GM23338 (cell line): ENCODE measurements at regions not wholly inside any gene's neighbourhood (a gene's known extent, or its start where the extent isn't known, plus 50 kb on each side); places are given as distances from the start of the nearest gene placed in this dataset.

Experiments
- ATAC-seq: fragments of 200-7000 bp; cut with Tn5 transposase; 3 replicates; pipeline ENCODE4 v1.9.1; 2020
- DNase-seq: peaks from one replicate; pipeline ENCODE4 v3.0.0-alpha.2; 2015; ENCODE audit warnings: low spot score
- H2AFZ ChIP-seq: fragments of 200-600 bp; sonication (generic); 2 replicates; pipeline ENCODE4 v1.8.0; 2016; ENCODE audit warnings: antibody characterized with exemption, mild to moderate bottlenecking, moderate library complexity
- H3F3A ChIP-seq: fragments of 200-600 bp; sonication (generic); replicated peaks from 2 replicates; pipeline ENCODE4 v1.8.0; 2017; ENCODE audit warnings: antibody characterized with exemption, mixed run types, low read depth
- H3K27ac ChIP-seq: fragments of 200-600 bp; sonication (generic); 2 replicates; pipeline ENCODE4 v1.6.1; 2016; ENCODE audit warnings: low read depth
- H3K27me3 ChIP-seq: fragments of 200-600 bp; sonication (generic); 2 replicates; pipeline ENCODE4 v1.8.0; 2016; ENCODE audit warnings: mild to moderate bottlenecking, mixed run types, moderate library complexity; ENCODE audit not compliant: insufficient read depth
- H3K36me3 ChIP-seq: fragments of 200-600 bp; sonication (generic); 2 replicates; pipeline ENCODE4 v1.8.0; 2016; ENCODE audit warnings: mild to moderate bottlenecking; ENCODE audit not compliant: insufficient read depth
- H3K4me1 ChIP-seq: fragments of 200-600 bp; sonication (generic); 2 replicates; pipeline ENCODE4 v1.8.0; 2016; ENCODE audit warnings: mild to moderate bottlenecking, moderate library complexity; ENCODE audit not compliant: insufficient read depth
- H3K4me2 ChIP-seq: fragments of 200-600 bp; sonication (generic); 2 replicates; pipeline ENCODE4 v1.7.1; 2017; ENCODE audit warnings: mixed run types
- H3K4me3 ChIP-seq: fragments of 200-600 bp; sonication (generic); 2 replicates; pipeline ENCODE4 v1.6.1; 2016; ENCODE audit warnings: mixed run types
- H3K79me2 ChIP-seq: fragments of 200-600 bp; sonication (generic); replicated peaks from 2 replicates; pipeline ENCODE4 v1.8.0; 2017; ENCODE audit warnings: mild to moderate bottlenecking; ENCODE audit not compliant: insufficient read depth
- H3K9me2 ChIP-seq: fragments of 200-600 bp; sonication (generic); 2 replicates; pipeline ENCODE4 v1.8.0; 2017; ENCODE audit not compliant: insufficient read depth
- H4K20me1 ChIP-seq: fragments of 200-600 bp; sonication (generic); replicated peaks from 2 replicates; pipeline ENCODE4 v1.8.0; 2017; ENCODE audit warnings: mild to moderate bottlenecking; ENCODE audit not compliant: insufficient read depth
- H3K27ac Mint-ChIP-seq: 2 replicates; pipeline ENCODE4 v1.8.0; 2020; ENCODE audit warnings: inconsistent platforms, mild to moderate bottlenecking, moderate library complexity, mixed read lengths
- H3K27me3 Mint-ChIP-seq: 3 replicates; pipeline ENCODE4 v1.8.0; 2022; ENCODE audit warnings: low read depth, mild to moderate bottlenecking, moderate library complexity, mixed read lengths, inconsistent platforms; ENCODE audit not compliant: insufficient read depth, poor library complexity
- H3K36me3 Mint-ChIP-seq: 3 replicates; pipeline ENCODE4 v1.8.0; 2021; ENCODE audit warnings: low read depth, mild to moderate bottlenecking, inconsistent platforms, moderate library complexity, mixed read lengths
- H3K4me1 Mint-ChIP-seq: 3 replicates; pipeline ENCODE4 v1.8.0; 2020; ENCODE audit warnings: mild to moderate bottlenecking, inconsistent platforms, mixed read lengths
- H3K4me3 Mint-ChIP-seq: 3 replicates; pipeline ENCODE4 v1.8.0; 2021; ENCODE audit warnings: moderate library complexity, mild to moderate bottlenecking, inconsistent platforms, mixed read lengths
- H3K9me3 Mint-ChIP-seq: 3 replicates; pipeline ENCODE4 v1.8.0; 2020; ENCODE audit warnings: moderate library complexity, mild to moderate bottlenecking, inconsistent platforms, mixed read lengths
- CREB1 ChIP-seq: fragments of 250-450 bp; sonication (Bioruptor Pico); IDR thresholded peaks from 2 replicates; pipeline ENCODE4 v1.5.0; 2020; ENCODE audit warnings: low read depth, mild to moderate bottlenecking, moderate library complexity
- CTCF ChIP-seq, 2 experiments: fragments of 200-600 bp in 1 of 2; sonication (generic) in 1 of 2; conservative IDR thresholded peaks; 2 replicates each; pipeline versions ENCODE4 v1.5.1 to v1.6.1; 2016 to 2017; ENCODE audit warnings: antibody characterized with exemption in 2 of 2, low read depth in 2 of 2, mild to moderate bottlenecking in 2 of 2, moderate library complexity in 1 of 2
- ETS1 ChIP-seq: IDR thresholded peaks from 2 replicates; pipeline ENCODE4 v1.6.1; 2016; ENCODE audit warnings: antibody characterized with exemption
- EZH2 ChIP-seq: fragments of 200-600 bp; sonication (generic); IDR thresholded peaks from one replicate; pipeline ENCODE4 v1.8.0; 2017; ENCODE audit warnings: antibody characterized with exemption, mild to moderate bottlenecking, low read depth; ENCODE audit not compliant: unreplicated experiment
- EZH2phosphoT487 ChIP-seq: fragments of 200-600 bp; sonication (generic); IDR thresholded peaks from one replicate; pipeline ENCODE4 v1.8.1; 2018; ENCODE audit warnings: antibody characterized with exemption; ENCODE audit not compliant: unreplicated experiment
- JUNB ChIP-seq: IDR thresholded peaks from one replicate; pipeline ENCODE4 v1.6.1; 2016; ENCODE audit warnings: antibody characterized with exemption; ENCODE audit not compliant: unreplicated experiment
- NANOG ChIP-seq: IDR thresholded peaks from 2 replicates; pipeline ENCODE4 v1.6.1; 2016; ENCODE audit warnings: antibody characterized with exemption, borderline replicate concordance
- POLR2AphosphoS5 ChIP-seq: IDR thresholded peaks from 2 replicates; pipeline ENCODE4 v1.6.1; 2016; ENCODE audit warnings: antibody characterized with exemption, low read depth
- STAT1 ChIP-seq: IDR thresholded peaks from one replicate; pipeline ENCODE4 v1.6.1; 2016; ENCODE audit warnings: antibody characterized with exemption; ENCODE audit not compliant: unreplicated experiment
- ZNF114 ChIP-seq: fragments of 250-450 bp; sonication (Bioruptor Pico); IDR thresholded peaks from 2 replicates; pipeline ENCODE4 v1.5.0; 2020; ENCODE audit warnings: mild to moderate bottlenecking, moderate library complexity
- ZNF331 ChIP-seq: fragments of 250-450 bp; sonication (Bioruptor Pico); IDR thresholded peaks from 2 replicates; pipeline ENCODE4 v1.5.0; 2020; ENCODE audit warnings: low read depth, mild to moderate bottlenecking, moderate library complexity
- TF ChIP-seq, protein P1 (sequence below): IDR thresholded peaks from one replicate; pipeline ENCODE4 v1.6.1; 2018; ENCODE audit warnings: antibody characterized with exemption; ENCODE audit not compliant: unreplicated experiment
- TF ChIP-seq, protein P2 (sequence below): fragments of 250-450 bp; sonication (Bioruptor Pico); IDR thresholded peaks from 2 replicates; pipeline ENCODE4 v1.5.0; 2020; ENCODE audit warnings: mild to moderate bottlenecking, moderate library complexity

GRCh38 chr5:158082696-158083287, 223.8 kb upstream of the CLINT1 start:
- Histone ChIP-seq H3F3A (no peaks in the 10 kb centered on the region), H3K4me3 (no peak overlapping the region), H2AFZ (no peak overlapping the region), H3K79me2 (no peaks in the 10 kb centered on the region), H4K20me1 (no peaks in the 10 kb centered on the region), H3K4me2 (no peak overlapping the region), H3K27me3 (no peaks in the 10 kb centered on the region), H3K36me3 (no peaks in the 10 kb centered on the region), H3K27ac (no peak overlapping the region), H3K9me2 (peaks cover under 1% of the 10 kb centered on the region; the same call in 1 of the 2 replicates), H3K4me1 (no peaks in the 10 kb centered on the region)
- H3K4me1 Mint-ChIP-seq: peaks cover 11% of the 10 kb centered on the region
- no peak overlapping the region for H3K4me3 Mint-ChIP-seq
- no peaks in the 10 kb centered on the region for H3K27me3 Mint-ChIP-seq
- DNase-seq (no peak), ATAC-seq (no peak)
- H3K36me3 Mint-ChIP-seq: no peaks in the 10 kb centered on the region
- no peak for TF ChIP-seq CREB1
- no peak for TF ChIP-seq JUNB
- no peak for TF ChIP-seq ETS1
- TF ChIP-seq, protein P1, sequence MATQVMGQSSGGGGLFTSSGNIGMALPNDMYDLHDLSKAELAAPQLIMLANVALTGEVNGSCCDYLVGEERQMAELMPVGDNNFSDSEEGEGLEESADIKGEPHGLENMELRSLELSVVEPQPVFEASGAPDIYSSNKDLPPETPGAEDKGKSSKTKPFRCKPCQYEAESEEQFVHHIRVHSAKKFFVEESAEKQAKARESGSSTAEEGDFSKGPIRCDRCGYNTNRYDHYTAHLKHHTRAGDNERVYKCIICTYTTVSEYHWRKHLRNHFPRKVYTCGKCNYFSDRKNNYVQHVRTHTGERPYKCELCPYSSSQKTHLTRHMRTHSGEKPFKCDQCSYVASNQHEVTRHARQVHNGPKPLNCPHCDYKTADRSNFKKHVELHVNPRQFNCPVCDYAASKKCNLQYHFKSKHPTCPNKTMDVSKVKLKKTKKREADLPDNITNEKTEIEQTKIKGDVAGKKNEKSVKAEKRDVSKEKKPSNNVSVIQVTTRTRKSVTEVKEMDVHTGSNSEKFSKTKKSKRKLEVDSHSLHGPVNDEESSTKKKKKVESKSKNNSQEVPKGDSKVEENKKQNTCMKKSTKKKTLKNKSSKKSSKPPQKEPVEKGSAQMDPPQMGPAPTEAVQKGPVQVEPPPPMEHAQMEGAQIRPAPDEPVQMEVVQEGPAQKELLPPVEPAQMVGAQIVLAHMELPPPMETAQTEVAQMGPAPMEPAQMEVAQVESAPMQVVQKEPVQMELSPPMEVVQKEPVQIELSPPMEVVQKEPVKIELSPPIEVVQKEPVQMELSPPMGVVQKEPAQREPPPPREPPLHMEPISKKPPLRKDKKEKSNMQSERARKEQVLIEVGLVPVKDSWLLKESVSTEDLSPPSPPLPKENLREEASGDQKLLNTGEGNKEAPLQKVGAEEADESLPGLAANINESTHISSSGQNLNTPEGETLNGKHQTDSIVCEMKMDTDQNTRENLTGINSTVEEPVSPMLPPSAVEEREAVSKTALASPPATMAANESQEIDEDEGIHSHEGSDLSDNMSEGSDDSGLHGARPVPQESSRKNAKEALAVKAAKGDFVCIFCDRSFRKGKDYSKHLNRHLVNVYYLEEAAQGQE: no peak
- TF ChIP-seq ZNF114 (CRISPR knock-in tag): no peak
- no peak for TF ChIP-seq EZH2phosphoT487
- no peak for TF ChIP-seq NANOG
- no peak for TF ChIP-seq EZH2
- TF ChIP-seq, protein P2, sequence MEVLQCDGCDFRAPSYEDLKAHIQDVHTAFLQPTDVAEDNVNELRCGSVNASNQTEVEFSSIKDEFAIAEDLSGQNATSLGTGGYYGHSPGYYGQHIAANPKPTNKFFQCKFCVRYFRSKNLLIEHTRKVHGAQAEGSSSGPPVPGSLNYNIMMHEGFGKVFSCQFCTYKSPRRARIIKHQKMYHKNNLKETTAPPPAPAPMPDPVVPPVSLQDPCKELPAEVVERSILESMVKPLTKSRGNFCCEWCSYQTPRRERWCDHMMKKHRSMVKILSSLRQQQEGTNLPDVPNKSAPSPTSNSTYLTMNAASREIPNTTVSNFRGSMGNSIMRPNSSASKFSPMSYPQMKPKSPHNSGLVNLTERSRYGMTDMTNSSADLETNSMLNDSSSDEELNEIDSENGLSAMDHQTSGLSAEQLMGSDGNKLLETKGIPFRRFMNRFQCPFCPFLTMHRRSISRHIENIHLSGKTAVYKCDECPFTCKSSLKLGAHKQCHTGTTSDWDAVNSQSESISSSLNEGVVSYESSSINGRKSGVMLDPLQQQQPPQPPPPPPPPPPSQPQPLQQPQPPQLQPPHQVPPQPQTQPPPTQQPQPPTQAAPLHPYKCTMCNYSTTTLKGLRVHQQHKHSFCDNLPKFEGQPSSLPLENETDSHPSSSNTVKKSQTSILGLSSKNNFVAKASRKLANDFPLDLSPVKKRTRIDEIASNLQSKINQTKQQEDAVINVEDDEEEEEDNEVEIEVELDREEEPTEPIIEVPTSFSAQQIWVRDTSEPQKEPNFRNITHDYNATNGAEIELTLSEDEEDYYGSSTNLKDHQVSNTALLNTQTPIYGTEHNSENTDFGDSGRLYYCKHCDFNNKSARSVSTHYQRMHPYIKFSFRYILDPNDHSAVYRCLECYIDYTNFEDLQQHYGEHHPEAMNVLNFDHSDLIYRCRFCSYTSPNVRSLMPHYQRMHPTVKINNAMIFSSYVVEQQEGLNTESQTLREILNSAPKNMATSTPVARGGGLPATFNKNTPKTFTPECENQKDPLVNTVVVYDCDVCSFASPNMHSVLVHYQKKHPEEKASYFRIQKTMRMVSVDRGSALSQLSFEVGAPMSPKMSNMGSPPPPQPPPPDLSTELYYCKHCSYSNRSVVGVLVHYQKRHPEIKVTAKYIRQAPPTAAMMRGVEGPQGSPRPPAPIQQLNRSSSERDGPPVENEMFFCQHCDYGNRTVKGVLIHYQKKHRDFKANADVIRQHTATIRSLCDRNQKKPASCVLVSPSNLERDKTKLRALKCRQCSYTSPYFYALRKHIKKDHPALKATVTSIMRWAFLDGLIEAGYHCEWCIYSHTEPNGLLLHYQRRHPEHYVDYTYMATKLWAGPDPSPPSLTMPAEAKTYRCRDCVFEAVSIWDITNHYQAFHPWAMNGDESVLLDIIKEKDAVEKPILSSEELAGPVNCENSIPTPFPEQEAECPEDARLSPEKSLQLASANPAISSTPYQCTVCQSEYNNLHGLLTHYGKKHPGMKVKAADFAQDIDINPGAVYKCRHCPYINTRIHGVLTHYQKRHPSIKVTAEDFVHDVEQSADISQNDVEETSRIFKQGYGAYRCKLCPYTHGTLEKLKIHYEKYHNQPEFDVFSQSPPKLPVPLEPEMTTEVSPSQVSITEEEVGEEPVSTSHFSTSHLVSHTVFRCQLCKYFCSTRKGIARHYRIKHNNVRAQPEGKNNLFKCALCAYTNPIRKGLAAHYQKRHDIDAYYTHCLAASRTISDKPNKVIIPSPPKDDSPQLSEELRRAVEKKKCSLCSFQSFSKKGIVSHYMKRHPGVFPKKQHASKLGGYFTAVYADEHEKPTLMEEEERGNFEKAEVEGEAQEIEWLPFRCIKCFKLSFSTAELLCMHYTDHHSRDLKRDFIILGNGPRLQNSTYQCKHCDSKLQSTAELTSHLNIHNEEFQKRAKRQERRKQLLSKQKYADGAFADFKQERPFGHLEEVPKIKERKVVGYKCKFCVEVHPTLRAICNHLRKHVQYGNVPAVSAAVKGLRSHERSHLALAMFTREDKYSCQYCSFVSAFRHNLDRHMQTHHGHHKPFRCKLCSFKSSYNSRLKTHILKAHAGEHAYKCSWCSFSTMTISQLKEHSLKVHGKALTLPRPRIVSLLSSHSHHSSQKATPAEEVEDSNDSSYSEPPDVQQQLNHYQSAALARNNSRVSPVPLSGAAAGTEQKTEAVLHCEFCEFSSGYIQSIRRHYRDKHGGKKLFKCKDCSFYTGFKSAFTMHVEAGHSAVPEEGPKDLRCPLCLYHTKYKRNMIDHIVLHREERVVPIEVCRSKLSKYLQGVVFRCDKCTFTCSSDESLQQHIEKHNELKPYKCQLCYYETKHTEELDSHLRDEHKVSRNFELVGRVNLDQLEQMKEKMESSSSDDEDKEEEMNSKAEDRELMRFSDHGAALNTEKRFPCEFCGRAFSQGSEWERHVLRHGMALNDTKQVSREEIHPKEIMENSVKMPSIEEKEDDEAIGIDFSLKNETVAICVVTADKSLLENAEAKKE (CRISPR knock-in tag): no peak
- no peak for TF ChIP-seq STAT1
- no peak for TF ChIP-seq ZNF331
- TF ChIP-seq CTCF (conservative IDR thresholded peaks at IDR 0.05; ENCODE audit: low read depth in 2 of 2): no peak
- TF ChIP-seq POLR2AphosphoS5: no peak
- H3K9me3 Mint-ChIP-seq: no peaks in the 10 kb centered on the region; the same call in 2 of the 3 replicates
- no peak overlapping the region for H3K27ac Mint-ChIP-seq
